Stromal cell of bone marrow (primary cell): ENCODE measurements at regions not wholly inside any gene's neighbourhood (a gene's known extent, or its start where the extent isn't known, plus 50 kb on each side); places are given as distances from the start of the nearest gene placed in this dataset.
"Not testable (repeated sequence)": the region's sequence is repeated elsewhere in the genome, so short reads cannot be mapped to it uniquely, and the experiment has no call there.

ENCODE experiments used
- DNase-seq: peaks from one replicate; pipeline ENCODE4 v3.0.0-alpha.2; 2012; ENCODE audit warnings: low read depth

DNA sequence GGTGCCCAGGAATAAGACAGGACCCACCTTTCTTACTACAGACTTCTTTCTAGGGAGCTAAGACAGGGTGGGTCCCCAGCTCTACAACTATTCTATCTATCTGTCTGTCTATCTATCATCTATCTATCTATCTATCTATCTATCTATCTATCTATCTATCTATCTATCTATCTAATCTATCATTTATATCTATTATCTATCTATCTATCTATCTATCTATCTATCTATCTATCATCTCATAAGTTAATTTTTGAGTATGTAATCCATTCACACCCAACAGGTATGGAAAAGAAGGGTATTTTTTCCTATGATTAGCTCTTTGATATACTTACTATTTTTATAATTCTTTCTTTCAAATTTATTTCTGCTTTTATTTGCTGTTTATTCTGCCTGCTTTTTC is 55.9 kb downstream of the BAMBI start:
- DNase-seq, result no peak

DNA sequence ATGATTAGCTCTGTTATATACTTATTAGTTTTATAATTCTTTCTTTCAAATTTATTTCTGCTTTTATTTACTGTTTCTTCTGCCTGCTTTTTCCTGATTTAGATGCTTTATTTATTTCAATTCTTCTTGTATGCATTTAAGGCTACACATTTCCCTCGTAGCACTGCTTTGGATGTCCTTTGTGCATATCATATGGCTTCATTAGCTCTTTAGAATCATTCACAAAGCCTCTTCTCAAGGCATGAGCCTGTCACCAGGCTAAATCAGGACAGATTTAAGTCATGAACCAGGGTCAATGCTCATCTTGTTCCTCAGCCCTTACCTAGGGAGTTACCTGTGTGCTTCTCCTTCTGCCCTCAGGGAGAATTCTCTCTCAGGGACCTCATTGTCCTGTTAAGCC is 56.3 kb downstream of the BAMBI start:
- DNase-seq, result no peak

DNA sequence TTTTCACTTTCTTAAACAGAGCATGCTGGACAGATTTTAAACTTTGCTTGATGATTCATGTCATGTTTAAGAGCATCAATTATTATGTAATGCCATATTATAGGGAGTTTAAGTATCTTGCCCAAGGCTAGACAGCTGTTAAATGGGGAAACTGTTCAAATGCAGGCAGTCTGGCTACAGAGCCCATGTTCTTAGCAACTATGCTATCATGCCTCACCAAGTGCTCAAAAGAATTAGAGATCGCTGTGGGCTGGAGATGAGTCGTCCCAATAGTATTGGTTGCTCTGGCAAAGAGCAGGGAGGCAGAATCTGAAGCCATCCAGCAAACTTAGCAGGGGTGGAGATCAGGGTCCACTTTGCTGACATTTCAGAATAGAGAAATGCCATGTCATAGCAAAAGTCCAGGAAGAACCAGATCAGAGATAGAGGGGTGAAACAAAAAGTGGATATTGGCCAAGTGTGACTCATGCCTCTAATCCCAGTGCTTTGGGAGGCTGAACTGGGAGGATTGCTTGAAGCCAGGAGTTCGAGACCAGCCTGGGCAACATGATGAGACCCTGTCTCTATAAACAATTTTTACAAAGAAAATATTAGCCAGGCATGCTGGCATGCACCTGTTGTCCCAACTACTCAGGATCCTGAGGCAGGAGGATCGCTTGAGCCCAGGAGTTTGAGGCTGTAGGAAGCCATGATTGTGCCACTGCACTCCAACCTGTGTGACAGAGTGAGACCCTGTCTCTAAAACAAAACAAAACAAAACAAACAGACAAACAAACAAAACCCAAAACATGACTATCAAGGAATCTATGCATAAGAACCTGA is 57.8 kb downstream of the BAMBI start:
- DNase-seq, result peak; percentile 90

DNA sequence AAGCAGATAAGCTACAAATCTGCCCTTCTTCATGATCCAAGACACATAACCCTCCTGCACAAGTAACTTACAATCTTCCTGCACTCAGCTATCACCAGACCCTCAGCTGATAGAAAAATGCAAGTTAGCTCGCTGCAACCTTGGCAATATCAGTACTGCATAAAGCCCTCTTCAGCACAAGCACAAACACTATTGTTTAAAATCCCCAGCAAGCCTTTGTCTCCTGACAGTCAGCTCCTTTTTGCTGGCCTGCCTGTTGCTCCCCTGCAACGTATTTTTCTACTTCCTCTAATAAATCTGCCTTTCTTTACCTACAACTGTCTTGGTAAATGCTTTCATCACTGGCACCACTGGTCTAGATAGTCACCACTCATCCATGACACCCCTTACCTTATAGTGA is 59.8 kb downstream of the BAMBI start:
- no peak for DNase-seq

DNA sequence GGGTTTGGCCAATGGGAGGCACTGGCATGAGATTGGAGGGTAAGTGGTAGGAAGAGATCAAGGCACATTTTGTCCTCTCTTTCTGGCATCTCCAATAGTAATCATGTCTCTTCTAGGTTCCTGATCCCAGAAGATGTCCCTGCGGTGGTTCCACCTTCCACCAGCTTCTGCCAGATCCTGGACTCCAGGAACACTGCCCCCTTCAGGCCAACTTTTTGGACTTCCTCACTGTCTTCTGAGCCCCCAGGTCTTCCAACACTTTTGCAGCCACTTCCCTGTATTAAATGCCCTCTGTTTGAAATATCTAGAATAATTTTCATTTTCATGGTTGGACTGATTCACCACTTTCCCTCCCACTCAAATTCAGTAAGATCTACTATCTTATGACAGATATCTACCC is 60.9 kb downstream of the BAMBI start:
- no peak for DNase-seq

DNA sequence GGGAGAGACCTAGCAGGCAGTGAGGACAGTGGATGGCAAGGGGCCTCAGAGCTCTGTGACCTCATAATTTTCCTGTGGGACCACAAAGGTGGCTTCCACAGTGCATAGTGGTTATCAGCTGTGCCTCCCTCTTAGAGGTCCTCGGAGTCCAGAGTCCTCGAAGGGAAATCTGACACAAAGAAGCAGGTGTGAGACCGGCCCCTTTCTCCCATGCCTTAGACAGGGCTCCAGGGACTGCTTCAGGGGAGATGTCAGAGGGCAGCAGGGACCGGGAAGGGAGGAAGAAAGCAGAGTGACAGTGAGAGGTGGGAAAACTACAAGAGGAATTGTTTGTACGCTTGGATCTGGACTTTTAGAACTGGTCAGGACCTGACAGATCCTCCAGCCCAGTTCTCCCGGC is 66.3 kb downstream of the BAMBI start:
- no peak for DNase-seq

DNA sequence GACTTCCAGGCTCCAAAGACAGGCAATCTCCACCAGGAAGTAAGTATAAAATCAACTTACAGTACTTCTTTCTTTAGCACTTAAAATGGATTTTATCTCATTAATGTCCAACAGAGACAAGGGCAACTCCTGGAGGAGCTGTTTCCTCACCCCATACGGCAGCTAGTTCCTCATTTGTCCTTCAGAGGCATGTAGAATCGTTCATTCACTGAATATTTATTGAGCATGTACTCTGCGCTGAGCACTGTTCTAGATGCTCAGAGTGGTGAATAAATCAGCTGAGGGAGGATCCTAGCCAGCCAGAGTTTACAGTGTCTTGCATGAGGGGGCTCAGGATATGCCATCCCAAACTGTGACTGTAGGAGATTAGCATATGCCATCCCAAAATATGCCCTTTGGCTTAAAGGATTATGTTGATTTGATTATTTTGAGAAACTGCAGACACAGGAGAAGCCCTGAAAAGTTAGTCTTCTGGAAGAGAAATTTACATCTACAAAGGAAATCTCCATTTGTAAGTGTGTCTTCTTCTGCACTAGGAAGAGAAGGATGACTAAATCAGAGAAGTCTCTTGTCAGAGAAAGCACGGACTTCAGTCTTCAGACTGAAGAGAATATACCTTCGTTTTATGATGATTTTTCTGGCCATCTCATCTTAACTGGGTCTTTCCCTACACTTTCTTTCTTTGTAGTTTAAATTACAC is 66.9 kb downstream of the BAMBI start:
- DNase-seq, result no peak

DNA sequence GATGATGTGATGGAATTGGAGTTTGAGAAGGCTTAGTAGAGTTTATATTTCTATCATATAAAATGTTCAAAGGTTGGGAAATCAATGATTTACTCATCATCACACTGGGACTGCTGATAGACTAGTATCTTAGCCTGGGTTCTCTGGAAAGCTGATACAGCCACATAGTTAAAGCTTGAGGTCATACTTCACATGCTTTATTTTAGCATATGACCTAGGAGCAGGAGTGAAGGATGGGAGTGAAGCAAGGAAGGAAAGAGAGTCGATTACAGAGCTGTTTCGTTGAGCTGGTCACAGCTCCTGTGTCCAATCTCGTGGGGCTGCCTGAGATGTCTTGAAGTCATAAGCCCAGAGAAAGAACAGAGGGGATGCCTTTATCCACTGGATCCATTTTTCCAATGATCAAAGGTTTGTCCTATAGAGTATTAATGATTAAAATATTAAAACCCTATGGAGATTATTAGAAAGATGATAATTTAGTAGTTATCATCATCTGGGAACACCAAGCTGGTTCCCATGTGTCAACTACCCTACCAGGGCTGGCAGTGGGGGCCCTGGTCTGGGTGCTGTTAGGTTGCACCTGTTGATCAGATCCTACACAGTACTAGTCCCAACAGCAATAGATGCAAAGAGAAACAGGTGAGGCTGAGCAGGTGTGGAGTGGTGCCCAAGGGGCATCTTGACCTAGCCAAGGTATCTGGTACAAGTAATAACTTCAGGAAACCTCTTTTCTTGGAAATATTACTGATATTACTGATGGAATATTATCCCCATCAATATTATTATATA is 77.8 kb downstream of the BAMBI start:
- peak; percentile 21 for DNase-seq

DNA sequence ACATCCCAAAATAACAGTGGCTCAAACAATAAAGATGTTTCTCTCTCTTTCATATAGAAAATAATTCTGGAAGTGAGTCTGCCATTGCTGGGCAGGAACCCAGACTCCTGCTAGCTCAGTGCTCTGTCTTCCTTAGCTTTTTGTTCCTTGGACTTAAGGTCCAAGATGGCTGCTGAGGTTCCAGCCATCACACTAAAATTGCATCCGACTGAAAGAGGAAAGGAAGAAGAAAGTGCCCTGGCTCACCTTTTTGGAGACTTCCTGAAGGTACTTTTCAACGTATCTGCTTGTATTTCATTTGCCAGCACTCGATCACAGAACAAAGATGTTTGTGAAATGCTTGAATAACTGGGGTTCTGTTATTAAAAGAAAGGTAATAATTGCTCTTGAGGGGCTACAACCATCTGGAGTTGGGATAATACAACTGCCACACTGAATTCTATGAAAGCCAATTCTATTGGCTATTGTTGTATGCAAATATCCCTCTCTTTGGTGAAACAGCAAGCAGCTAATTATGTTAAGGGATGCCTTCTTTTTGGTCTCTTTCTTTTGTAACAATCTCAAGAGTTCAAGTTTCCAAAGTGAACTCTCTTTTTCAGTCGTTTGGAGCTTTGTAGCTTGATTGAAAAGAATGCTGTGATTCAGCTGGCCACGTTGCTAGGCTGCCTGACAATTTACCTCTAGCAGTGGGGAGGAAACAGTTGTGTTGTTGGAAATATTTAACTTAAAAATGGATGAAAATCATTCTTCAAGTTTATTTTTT is 83.9 kb downstream of the BAMBI start:
- peak; percentile 6 for DNase-seq

DNA sequence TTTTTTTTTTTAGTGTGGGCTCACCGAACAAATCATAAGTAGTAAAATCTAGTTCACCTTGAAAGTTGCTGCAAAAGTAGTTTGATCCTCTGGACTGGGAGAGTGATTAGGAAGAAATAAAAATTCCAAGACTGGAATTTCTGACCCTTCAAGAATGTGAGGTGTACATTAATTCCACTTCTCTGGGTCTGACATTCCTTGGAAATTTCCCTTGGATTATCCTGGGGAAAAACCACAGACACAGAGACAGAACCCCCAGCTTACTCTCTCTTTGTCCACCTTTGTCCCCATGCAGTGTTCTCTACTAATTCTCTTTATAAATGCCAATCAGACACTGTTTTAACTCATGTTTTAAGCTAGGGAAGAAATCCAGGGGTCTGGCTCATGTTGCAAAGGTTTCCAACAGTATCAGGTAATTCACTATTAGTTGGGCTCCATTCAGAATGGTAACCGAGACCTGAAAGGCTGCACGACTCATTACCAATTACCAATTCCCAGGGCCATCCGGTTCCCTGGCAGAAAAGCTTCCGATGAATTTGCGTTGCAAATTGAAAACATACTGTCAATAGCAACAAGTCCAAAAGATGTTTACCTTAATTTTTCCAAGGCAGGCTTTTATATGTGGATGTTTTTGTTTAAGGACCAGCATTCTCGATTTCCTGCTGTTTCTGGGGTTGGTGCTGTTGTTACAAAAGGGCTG is 86.3 kb downstream of the BAMBI start:
- DNase-seq, result no peak

DNA sequence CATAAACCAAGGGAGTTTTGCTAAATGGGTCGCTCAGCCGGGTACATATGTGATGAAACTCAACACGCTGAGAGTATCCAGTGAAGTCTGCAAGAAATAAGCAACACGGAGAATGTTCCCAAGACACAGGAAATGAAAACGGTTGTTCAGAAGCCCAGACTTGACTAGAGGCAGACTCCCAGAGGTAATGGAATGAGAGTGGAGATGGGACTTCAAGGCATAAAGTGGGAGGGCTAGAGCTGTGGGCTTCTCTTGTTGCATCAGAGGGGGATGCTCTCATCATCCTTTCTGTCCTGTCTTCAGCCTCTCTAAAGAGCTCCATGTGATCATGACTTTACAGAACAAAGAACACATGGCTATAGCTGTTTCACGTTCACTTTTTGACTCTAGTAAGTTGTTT is 88.3 kb downstream of the BAMBI start:
- no peak for DNase-seq

DNA sequence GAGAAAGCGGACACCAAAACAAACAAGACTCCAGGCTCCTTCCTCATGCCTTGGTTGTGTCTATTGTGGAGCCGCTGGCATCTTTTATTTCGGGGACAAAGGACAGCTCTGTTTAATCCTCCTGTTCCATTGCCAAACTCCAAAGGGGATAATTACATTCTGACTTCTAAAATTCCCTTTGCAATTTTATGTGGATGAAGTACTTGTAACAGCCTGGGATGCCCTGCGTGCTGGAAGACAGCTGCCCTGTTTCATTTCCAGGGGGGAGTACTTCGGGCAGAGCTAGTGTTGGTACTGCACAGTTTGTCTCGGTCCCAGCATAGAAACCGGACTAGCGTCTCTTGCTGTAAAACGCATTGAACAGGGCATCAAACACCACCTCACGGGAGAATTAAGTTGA is 90.9 kb downstream of the BAMBI start:
- DNase-seq, result no peak

DNA sequence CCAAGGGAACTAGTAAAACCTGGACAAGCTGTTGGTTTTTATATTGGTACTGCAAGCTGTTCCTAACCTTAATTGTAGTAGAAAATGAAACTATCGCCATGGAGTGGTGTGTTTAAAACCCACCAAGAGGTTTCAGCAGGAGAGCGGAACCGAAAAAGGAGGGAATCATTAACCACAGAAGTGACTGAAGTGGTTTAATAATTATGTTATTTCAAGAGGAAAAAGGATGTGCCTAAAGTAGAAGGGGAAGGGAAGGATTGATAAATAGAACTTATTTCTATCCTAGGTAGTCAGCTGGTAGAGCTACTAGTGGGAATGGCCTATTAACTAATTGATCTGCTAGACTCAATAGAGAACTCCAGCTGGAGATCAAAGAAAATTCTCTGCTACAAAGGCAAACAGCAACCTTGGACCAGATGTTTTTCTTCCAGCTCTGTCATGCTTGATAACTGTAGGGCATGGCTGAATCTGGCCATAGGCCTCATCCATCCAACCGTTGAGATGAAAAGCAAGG is 91.8 kb downstream of the BAMBI start:
- DNase-seq, result no peak

DNA sequence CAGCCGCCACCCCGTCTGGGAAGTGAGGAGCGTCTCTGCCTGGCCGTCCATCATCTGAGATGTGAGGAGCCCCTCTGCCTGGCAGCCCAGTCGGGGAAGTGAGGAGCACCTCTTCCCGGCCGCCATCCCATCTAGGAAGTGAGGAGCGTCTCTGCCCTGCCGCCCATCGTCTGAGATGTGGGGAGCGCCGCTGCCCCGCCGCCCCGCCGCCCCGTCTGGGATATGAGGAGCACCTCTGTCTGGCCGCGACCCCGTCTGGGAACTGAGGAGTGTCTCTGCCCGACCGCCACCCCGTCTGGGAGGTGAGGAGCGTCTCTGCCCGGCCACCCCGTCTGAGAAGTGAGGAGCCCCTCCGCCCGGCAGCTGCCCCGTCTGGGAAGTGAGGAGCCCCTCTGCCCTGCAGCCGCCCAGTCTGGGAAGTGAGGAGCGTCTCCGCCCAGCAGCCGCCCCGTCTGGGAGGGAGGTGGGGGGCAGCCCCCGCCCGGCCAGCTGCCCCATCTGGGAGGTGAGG is 94.3 kb downstream of the BAMBI start:
- not testable (repeated sequence) for DNase-seq

DNA sequence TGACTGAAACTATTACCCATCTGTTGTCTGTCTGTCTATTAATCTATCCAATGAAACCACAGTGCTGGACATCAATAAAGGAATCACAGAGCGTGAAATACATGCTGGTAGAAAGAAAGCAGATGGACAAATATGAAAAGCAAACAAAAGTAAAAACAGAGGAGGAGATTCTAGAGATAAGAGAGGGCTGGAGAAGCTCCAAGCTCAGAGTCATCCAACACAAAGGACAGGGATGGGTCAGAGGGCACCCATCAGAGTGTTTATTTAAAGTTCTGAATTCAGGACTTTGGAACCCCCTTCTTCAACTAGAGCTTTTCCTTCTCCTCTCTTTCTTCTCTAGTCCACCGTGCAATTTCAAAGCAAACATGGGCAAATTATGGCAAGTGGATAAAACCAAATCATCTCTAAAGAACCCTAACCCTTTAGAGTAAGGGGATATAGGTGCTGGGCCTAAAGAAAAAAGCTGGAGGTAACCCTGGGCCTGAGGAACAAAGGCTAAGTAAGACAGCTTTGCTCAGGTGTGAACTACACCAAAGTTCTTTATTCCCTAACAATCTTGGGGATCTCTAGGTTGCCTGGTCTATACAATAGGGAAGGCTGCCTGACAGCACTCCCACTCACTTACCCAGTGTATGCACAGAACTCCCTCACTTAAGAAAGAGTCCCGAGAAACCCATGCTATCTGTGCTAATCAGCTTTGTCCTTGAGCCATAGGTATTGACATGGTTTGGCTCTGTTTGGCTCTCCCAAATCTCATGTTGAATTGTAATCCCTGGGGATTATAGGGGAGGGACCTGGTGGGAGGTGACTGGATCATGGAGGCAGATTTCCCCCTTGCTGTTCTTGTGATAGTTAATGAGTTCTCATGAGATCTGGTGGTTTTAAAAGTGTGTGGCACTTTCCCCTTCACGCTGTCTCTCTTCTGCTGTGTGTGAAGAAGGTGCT is 97.0 kb downstream of the BAMBI start:
- no peak for DNase-seq

DNA sequence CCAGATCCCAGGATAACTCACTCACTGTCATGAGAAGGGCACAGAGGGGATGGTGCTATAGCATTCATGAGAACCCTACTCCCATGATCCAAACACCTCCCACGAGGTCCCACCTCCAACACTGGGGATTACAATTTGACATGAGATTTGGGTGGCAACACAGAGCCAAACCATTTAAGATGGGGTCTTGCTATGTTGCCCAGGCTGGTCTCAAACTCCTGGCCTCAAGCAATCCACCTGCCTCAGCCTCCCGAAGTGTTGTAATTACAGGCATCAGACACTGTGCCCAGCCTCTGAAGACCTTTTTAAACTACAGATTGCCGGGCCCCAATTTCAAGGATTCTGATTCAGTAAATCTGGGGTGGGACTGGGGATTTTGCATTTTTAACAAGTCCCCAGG is 98.5 kb downstream of the BAMBI start:
- no peak for DNase-seq

DNA sequence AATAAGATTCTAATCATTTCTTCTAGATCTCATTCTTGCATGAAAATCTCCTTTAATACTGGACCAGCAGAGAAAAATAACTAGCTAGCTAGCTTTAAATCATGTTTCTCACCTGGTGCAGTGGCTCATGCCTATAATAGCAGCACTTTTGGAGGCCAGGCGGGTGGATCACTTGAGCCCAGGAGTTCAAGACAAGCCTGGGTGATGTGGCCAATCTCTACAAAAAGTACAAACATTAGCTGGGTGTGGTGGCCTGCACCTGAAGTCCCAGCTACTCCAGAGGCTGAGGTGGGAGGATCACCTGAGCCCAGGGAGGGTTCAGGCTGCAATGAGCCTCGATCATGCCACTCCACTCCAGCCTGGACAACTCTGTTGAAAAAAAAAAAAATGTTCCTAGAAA is 99.2 kb downstream of the BAMBI start:
- DNase-seq, result no peak

DNA sequence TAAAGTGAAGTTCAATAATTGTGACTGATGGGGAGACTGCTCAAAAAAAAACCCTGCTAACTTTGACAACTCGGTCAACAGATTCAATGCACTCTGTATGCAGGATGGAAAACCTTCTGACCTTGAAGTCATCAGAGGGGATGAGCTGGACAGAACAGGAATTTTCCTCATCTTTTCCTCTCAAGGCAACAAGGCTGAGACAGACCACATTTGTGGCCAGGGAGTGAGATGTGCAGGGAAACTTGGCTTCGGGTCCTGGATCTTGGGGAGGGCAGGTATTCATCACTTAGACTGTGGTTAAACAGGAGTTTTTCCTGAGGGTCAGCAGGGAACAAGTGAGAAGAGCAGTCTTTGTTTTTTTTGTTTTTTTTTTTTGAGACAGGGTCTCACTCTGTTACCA is 100.6 kb downstream of the BAMBI start:
- no peak for DNase-seq

DNA sequence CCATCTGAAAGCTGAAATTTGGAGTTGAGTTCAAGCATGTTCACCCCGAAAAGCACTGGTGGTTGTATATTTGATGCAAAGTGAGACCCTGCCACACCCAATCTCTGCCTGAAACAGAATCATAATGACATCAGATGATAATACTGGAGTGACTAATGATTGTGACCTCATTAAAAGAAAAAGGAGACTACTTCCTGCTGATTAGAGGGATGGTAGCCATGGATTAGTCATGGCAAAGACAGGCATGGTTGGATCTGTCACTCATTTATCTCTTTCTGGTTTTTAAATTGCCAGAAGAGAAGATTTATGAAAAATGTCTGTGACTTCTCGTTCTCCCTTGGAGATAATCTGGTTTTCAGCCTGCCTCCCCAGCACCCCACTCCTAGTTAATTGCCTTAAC is 101.2 kb downstream of the BAMBI start:
- DNase-seq, result no peak

DNA sequence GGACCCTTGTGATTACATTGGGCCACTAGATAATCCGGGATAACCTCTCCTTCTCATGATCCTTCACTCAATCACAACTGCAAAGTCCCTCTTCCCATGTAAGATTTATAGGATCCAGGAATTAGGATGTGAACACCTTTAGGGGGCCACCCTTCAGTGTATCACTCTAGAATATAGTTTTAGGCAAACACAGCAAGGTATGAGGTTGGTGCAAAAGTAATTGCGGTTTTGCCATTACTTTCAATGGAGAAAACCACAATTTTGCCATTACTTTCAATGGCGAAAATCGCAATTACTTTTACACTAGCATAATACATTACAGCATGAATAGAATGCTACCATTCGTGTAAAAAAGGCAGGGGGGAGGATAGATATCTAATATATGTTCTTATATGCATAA is 104.0 kb downstream of the BAMBI start:
- no peak for DNase-seq
